Gastroesophageal sphincter (tissue), 4 donors: ENCODE measurements at regions not wholly inside any gene's neighbourhood (a gene's known extent, or its start where the extent isn't known, plus 50 kb on each side); places are given as distances from the start of the nearest gene placed in this dataset.

Experiments
- ATAC-seq: fragments of 150-250 bp; one replicate; pipeline ENCODE4 v1.9.1; 2016; ENCODE audit warnings: mild to moderate bottlenecking, moderate library complexity
- H3K27ac ChIP-seq, 4 donors: fragments of 200-600 bp; sonication (generic) in 3 of 4; 1 replicate in 3 of 4; 2 replicates in 1 of 4; pipeline ENCODE4 v1.5.1; 2016 to 2019
- H3K27me3 ChIP-seq: fragments of 200-600 bp; sonication (generic); one replicate; pipeline ENCODE4 v1.5.1; 2019
- H3K36me3 ChIP-seq, 2 donors: fragments of 200-600 bp; sonication (generic); one replicate each; pipeline ENCODE4 v1.5.1; 2019; ENCODE audit warnings: control low read depth in 1 of 2
- H3K4me1 ChIP-seq, 3 donors: fragments of 200-600 bp; sonication (generic); 1 replicate in 2 of 3; 2 replicates in 1 of 3; pipeline ENCODE4 v1.5.1; 2016 to 2019; ENCODE audit warnings: control low read depth in 2 of 3
- H3K4me3 ChIP-seq, 2 donors: fragments of 200-600 bp; sonication (generic); one replicate each; pipeline ENCODE4 v1.5.1; 2019; ENCODE audit warnings: mild to moderate bottlenecking in 1 of 2, moderate library complexity in 1 of 2
- H3K9me3 ChIP-seq, 3 donors: fragments of 200-600 bp; sonication (generic); one replicate each; pipeline ENCODE4 v1.5.1; 2017 to 2019; ENCODE audit warnings: control low read depth in 2 of 3
- EP300 ChIP-seq: sonication (generic); formaldehyde crosslinking; IDR thresholded peaks from one replicate; pipeline ENCODE4 v1.6.1; 2017; ENCODE audit warnings: antibody characterized with exemption, mild to moderate bottlenecking
- POLR2A ChIP-seq, 2 donors: fragments of 450-650 bp; IDR thresholded peaks; one replicate each; pipeline ENCODE4 v1.6.1; 2017; ENCODE audit warnings: antibody characterized with exemption in 2 of 2, mild to moderate bottlenecking in 2 of 2, moderate library complexity in 1 of 2
- POLR2AphosphoS5 ChIP-seq: sonication (generic); formaldehyde crosslinking; IDR thresholded peaks from one replicate; pipeline ENCODE4 v1.6.1; 2017; ENCODE audit warnings: antibody characterized with exemption
- WGBS, 2 donors: methylation state at CpG; one replicate each; pipeline ENCODE4 v1.1.5; 2018; ENCODE audit warnings: low coverage in 1 of 2; 5-methylcytosine and 5-hydroxymethylcytosine counted together
- TF ChIP-seq, protein P1 (sequence below), 4 experiments: fragments of 200-600 bp in 2 of 4; fragments of 450-650 bp in 2 of 4; sonication (generic) in 1 of 4; IDR thresholded peaks; one replicate each; pipeline ENCODE4 v1.5.1; 2017 to 2019; ENCODE audit warnings: antibody characterized with exemption in 4 of 4, mild to moderate bottlenecking in 2 of 4, moderate library complexity in 2 of 4

DNA sequence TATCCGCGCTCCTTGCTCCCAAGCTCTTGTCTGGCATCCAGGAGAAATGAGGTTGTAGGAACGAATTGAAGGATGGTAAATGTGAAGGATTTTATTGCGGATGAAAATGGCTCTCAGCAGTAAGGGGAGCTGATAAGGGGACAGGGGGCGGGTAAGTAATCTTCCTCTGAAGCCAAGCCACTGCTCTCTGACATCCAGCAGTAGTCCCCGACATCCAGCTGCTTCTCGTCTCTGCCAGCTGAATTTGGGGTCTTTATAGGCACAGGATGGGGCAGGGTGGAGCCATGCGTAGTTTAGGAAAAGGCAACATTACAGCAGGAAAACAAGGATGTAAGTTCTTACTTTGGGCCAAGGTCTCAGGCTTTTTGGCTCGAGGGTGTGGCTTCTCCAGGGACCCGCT is 1370.1 kb upstream of the RAG2 start:
- TF ChIP-seq, protein P1, sequence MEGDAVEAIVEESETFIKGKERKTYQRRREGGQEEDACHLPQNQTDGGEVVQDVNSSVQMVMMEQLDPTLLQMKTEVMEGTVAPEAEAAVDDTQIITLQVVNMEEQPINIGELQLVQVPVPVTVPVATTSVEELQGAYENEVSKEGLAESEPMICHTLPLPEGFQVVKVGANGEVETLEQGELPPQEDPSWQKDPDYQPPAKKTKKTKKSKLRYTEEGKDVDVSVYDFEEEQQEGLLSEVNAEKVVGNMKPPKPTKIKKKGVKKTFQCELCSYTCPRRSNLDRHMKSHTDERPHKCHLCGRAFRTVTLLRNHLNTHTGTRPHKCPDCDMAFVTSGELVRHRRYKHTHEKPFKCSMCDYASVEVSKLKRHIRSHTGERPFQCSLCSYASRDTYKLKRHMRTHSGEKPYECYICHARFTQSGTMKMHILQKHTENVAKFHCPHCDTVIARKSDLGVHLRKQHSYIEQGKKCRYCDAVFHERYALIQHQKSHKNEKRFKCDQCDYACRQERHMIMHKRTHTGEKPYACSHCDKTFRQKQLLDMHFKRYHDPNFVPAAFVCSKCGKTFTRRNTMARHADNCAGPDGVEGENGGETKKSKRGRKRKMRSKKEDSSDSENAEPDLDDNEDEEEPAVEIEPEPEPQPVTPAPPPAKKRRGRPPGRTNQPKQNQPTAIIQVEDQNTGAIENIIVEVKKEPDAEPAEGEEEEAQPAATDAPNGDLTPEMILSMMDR (IDR thresholded peaks at IDR 0.05) = no peak
- TF ChIP-seq POLR2A (IDR thresholded peaks at IDR 0.05) (no peak), POLR2AphosphoS5 (no peak), EP300 (no peak)
- no peak for ATAC-seq
- Histone ChIP-seq H3K36me3 (no peaks in the 10 kb centered on the region), H3K27me3 (no peaks in the 10 kb centered on the region), H3K4me1 (no peaks in the 10 kb centered on the region), H3K27ac (no peak overlapping the region), H3K9me3 (no peaks in the 10 kb centered on the region), H3K4me3 (no peak overlapping the region)
- 28 to 73% methylated on average over 2 to 9 of the region's 10 CpGs for WGBS, 2 donors

DNA sequence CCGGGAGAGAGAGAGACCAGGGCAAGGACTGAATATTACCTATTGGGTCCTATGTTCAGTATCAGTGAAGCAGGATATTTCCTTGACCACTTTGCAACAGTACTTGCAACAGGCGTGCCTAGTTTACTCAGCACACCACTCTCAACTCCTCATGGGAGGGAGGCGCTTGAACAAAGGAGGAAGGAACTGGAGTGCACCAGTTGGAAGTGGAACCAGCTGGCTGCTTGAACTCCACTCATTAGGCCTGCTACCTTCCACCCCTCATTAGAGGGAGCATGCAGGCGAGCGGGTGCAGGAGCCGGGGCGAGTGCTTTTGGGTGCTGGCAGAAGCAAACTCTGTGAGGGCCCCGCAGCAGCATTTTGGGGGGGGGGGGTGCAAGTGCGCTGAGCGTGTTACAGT is 1369.6 kb upstream of the RAG2 start:
- H3K4me1 ChIP-seq = no peaks in the 10 kb centered on the region
- ATAC-seq = no peak
- TF ChIP-seq POLR2A (IDR thresholded peaks at IDR 0.05) = no peak
- TF ChIP-seq EP300 = no peak
- TF ChIP-seq, protein P1 (IDR thresholded peaks at IDR 0.05) = no peak
- no peak for TF ChIP-seq POLR2AphosphoS5
- no peaks in the 10 kb centered on the region for H3K36me3 ChIP-seq
- 87 to 96% methylated on average over 3 to 4 of the region's 10 CpGs for WGBS, 2 donors
- no peak overlapping the region for H3K27ac ChIP-seq
- no peaks in the 10 kb centered on the region for H3K9me3 ChIP-seq
- no peak overlapping the region for H3K4me3 ChIP-seq
- no peaks in the 10 kb centered on the region for H3K27me3 ChIP-seq

DNA sequence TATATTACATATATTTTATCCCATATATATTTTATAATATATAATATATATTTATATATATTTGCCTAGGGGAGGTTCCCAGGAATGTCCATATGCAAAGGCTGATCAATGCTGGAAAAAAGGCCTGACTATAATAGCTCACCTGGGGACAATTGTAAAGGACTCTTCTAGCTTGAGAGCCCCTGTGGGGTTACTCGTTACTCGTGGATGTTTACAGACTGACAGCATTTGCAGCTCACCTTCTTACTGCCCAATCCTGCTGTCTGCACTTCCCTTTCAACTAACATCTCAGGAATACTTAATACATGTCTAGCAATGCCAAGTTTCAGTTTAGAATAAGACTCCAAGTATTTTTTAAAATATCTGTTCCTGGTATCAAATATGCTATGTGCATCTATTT is 1365.4 kb upstream of the RAG2 start:
- ATAC-seq = no peak
- no peaks in the 10 kb centered on the region for H3K36me3 ChIP-seq
- WGBS, 2 donors = 34 to 64% methylated on average over 2 of the region's 2 CpGs

DNA sequence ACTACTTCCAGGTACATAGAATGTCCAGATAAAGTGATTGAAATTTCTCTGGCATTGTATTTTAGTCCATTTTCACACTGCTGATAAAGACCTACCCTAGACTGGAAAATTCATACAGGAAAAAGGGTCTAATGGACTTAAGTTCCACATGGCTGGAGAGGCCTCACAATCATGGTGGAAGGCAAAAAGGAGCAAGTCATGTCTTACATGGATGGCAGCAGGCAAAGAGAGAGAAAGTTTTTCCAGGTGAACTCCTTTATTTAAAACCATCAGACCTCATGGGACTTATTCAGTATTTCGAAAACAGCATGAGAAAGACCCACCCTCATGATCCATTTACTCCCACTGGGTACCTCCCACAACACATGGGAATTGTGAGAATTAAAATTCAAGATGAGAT is 1359.7 kb upstream of the RAG2 start:
- no peak for ATAC-seq
- WGBS, 2 donors = 60% methylated on average over 1 of the region's 1 CpG; no CpG with 5 or more reads in 1 of the 2 donors
- Histone ChIP-seq H3K27ac (no peak overlapping the region), H3K4me3 (no peak overlapping the region), H3K36me3 (no peaks in the 10 kb centered on the region), H3K4me1 (no peaks in the 10 kb centered on the region), H3K9me3 (peaks cover 0 to 9% (median 0%) of the 10 kb centered on the region in 3 donors), H3K27me3 (no peaks in the 10 kb centered on the region)
- TF ChIP-seq, protein P1 (IDR thresholded peaks at IDR 0.05) = no peak
- no peak for TF ChIP-seq POLR2A (IDR thresholded peaks at IDR 0.05)
- no peak for TF ChIP-seq POLR2AphosphoS5
- TF ChIP-seq EP300 = no peak

More for the DNA sequence above, 1365.4 kb upstream of the RAG2 start:
- peaks cover 0 to 6% (median 0%) of the 10 kb centered on the region in 3 donors for H3K9me3 ChIP-seq
- no peak overlapping the region for H3K27ac ChIP-seq
- H3K4me1 ChIP-seq = no peaks in the 10 kb centered on the region
- no peak for TF ChIP-seq EP300
- no peak for TF ChIP-seq POLR2A (IDR thresholded peaks at IDR 0.05)
- TF ChIP-seq, protein P1 (IDR thresholded peaks at IDR 0.05) = no peak
- no peak for TF ChIP-seq POLR2AphosphoS5
- no peaks in the 10 kb centered on the region for H3K27me3 ChIP-seq
- H3K4me3 ChIP-seq = no peak overlapping the region

- no peaks in the 10 kb centered on the region for H3K27me3 ChIP-seq
- no peak for ATAC-seq
- no peak overlapping the region for H3K4me3 ChIP-seq
- WGBS, 2 donors = 13 to 21% methylated on average over 2 of the region's 2 CpGs
- TF ChIP-seq, protein P1 (IDR thresholded peaks at IDR 0.05) = no peak
- TF ChIP-seq EP300 (no peak), POLR2AphosphoS5 (no peak), POLR2A (IDR thresholded peaks at IDR 0.05) (no peak)
- no peak overlapping the region for H3K27ac ChIP-seq
- H3K4me1 ChIP-seq = no peaks in the 10 kb centered on the region
- H3K9me3 ChIP-seq = no peaks in the 10 kb centered on the region
- H3K36me3 ChIP-seq = no peaks in the 10 kb centered on the region
Measured at GRCh38 chr11:37951996-37952395, 1354.0 kb upstream of the RAG2 start.
